Nephron progenitor cell (in vitro differentiated cells): ENCODE measurements at regions not wholly inside any gene's neighbourhood (a gene's known extent, or its start where the extent isn't known, plus 50 kb on each side); places are given as distances from the start of the nearest gene placed in this dataset.

Experiments
- DNase-seq: peaks from one replicate; pipeline ENCODE4 v3.0.0; 2021
- H3K27ac Mint-ChIP-seq: 2 replicates; pipeline ENCODE4 v1.8.0; 2021; ENCODE audit warnings: mild to moderate bottlenecking, moderate library complexity, mixed read lengths
- H3K27me3 Mint-ChIP-seq: 2 replicates; pipeline ENCODE4 v1.8.0; 2021; ENCODE audit warnings: mild to moderate bottlenecking, low read depth, mixed read lengths; ENCODE audit not compliant: poor library complexity
- H3K36me3 Mint-ChIP-seq: 2 replicates; pipeline ENCODE4 v1.8.0; 2021; ENCODE audit warnings: low read depth, mixed read lengths
- H3K4me1 Mint-ChIP-seq: 2 replicates; pipeline ENCODE4 v1.8.0; 2021; ENCODE audit warnings: mixed read lengths
- H3K4me3 Mint-ChIP-seq: 2 replicates; pipeline ENCODE4 v1.8.0; 2021; ENCODE audit warnings: mild to moderate bottlenecking, moderate library complexity, mixed read lengths
- H3K9me3 Mint-ChIP-seq: 2 replicates; pipeline ENCODE4 v1.8.0; 2021; ENCODE audit warnings: mild to moderate bottlenecking, moderate library complexity, mixed read lengths
- TF ChIP-seq, protein P1 (sequence below): fragments of 200-600 bp; sonication (generic); IDR thresholded peaks from 2 replicates; pipeline ENCODE4 v1.5.0; 2021; ENCODE audit warnings: antibody characterized with exemption

GRCh38 chr11:126140926-126141280, 70.5 kb downstream of the RPUSD4 start:
- Mint-ChIP-seq H3K36me3 (no peaks in the 10 kb centered on the region), H3K4me3 (no peak overlapping the region), H3K4me1 (peaks cover 56% of the 10 kb centered on the region), H3K27me3 (peaks cover 16% of the 10 kb centered on the region), H3K27ac (no peak overlapping the region), H3K9me3 (no peaks in the 10 kb centered on the region)
- TF ChIP-seq, protein P1, sequence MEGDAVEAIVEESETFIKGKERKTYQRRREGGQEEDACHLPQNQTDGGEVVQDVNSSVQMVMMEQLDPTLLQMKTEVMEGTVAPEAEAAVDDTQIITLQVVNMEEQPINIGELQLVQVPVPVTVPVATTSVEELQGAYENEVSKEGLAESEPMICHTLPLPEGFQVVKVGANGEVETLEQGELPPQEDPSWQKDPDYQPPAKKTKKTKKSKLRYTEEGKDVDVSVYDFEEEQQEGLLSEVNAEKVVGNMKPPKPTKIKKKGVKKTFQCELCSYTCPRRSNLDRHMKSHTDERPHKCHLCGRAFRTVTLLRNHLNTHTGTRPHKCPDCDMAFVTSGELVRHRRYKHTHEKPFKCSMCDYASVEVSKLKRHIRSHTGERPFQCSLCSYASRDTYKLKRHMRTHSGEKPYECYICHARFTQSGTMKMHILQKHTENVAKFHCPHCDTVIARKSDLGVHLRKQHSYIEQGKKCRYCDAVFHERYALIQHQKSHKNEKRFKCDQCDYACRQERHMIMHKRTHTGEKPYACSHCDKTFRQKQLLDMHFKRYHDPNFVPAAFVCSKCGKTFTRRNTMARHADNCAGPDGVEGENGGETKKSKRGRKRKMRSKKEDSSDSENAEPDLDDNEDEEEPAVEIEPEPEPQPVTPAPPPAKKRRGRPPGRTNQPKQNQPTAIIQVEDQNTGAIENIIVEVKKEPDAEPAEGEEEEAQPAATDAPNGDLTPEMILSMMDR: no peak
- DNase-seq: no peak

DNA sequence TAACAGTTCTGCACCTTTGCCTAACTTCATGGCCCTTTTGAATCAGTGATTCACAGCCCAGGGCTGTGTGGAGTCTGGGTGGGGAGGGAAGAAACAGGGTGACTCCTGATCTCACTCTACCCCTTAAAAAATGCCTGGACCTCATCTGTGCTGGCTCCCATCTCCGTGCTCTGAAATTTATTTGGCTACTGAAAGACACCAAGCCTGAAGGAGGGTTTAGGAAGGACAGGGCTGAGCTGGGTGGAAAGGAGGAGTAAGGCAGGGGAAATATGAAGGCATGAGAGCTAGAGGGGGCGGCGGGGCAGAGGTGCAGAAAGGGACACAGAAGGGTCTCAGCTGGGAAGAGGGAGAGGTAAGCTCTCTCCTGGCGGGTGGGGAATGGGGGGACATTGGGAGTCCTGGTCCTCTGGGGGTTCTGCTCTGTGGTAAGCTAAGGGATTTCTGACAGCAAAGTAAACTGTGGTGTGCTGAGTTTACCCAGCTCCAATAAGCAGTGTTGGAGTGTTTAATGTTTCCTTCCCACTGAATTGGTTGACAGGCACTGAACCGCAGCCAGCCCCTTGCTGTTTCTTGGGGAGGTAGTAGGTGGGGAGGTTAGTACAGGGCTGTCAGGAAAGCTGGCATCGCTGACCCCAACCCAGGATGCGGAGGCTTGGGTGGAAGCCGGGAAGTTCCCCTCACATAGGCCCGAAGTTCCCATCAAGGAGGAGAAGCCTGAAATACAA, 71.1 kb downstream of the RPUSD4 start:
- H3K4me3 Mint-ChIP-seq: no peak overlapping the region
- H3K9me3 Mint-ChIP-seq: no peaks in the 10 kb centered on the region
- no peak for DNase-seq
- peak overlapping the region; percentile 54 for H3K27ac Mint-ChIP-seq
- no peaks in the 10 kb centered on the region for H3K36me3 Mint-ChIP-seq
- H3K4me1 Mint-ChIP-seq: peaks cover 58% of the 10 kb centered on the region
- TF ChIP-seq, protein P1: no peak
- peaks cover 16% of the 10 kb centered on the region for H3K27me3 Mint-ChIP-seq

DNA sequence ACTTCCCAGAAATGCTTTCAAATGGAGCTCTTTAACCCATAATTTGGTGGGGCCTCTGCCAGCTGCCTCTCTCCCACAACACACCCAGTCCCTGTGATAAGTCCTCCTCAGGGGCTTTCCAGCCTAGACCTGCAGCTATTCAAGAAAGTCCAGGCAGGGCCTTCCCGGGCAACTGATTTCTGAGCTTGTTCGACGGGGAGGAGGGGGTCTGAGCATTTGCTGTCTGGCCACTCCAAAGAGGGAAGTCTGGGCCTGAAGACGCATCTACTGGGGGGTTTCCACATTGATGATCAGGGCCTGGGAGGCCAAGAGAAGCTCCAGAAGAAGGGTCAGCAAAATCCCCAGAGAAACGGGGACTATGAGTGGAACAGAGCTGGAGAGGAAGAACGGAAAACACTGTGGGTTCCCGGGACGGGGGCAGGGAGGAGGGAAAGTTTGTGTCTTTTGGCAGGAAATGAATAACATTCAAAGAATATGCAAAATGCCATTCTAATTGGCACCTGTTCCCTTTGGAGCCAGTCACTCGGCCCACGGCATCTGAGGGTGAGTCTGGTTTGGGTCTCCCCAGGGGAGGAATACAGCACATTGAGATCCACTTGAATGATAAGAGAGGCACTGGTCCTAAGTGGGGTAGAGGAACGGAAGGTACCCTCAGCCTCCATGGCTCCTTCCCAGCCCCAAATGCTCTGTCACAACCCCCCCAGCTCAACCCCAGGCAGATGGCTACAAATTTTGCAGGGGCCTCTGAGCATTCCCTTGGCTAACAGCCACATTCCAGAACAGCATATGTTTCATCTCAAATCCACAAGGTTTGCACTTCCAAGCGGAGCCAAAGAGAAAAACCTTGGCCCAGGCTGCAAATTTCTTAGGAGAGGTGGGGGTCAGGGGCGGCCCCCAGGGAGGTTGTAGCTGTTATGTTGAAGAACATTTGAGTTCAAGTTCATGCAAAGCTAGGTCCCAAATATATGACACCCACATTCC, 72.0 kb downstream of the RPUSD4 start:
- Mint-ChIP-seq H3K4me3 (peak overlapping the region; percentile 28), H3K9me3 (no peaks in the 10 kb centered on the region), H3K27me3 (peaks cover 23% of the 10 kb centered on the region), H3K4me1 (peaks cover 68% of the 10 kb centered on the region), H3K36me3 (no peaks in the 10 kb centered on the region), H3K27ac (no peak overlapping the region)
- TF ChIP-seq, protein P1: no peak
- DNase-seq: no peak

- H3K36me3 Mint-ChIP-seq: no peaks in the 10 kb centered on the region
- peaks cover 71% of the 10 kb centered on the region for H3K4me1 Mint-ChIP-seq
- TF ChIP-seq, protein P1: no peak
- H3K27ac Mint-ChIP-seq: no peak overlapping the region
- no peaks in the 10 kb centered on the region for H3K9me3 Mint-ChIP-seq
- peaks cover 23% of the 10 kb centered on the region for H3K27me3 Mint-ChIP-seq
- no peak for DNase-seq
- no peak overlapping the region for H3K4me3 Mint-ChIP-seq
These were observed 72.8 kb downstream of the RPUSD4 start for GRCh38 chr11:126138636-126139035.

DNA sequence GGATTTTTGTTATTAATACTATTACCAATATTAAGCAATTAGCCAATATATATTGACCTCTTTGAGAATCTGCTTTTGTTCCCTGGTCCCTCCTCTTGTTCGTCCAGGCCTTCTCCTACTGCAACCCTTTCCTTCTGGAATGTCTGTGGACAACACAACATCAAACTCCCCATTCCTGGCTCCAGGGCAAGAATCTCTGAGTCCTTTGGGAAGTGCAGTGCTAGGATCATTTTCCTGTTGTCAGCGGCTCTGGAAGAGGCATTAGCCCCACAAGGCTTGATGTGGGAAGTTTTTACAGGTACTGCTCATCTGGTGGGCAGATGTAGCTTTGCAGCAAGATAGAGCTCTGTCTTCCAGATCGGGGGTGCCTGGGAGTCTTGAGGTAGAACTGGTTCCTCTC, 74.3 kb downstream of the RPUSD4 start:
- TF ChIP-seq, protein P1: no peak
- Mint-ChIP-seq H3K36me3 (no peaks in the 10 kb centered on the region), H3K27me3 (peaks cover 19% of the 10 kb centered on the region), H3K4me1 (peaks cover 85% of the 10 kb centered on the region), H3K27ac (no peak overlapping the region), H3K9me3 (no peaks in the 10 kb centered on the region), H3K4me3 (no peak overlapping the region)
- no peak for DNase-seq
